GM11168 (cell line): ENCODE measurements at regions not wholly inside any gene's neighbourhood (a gene's known extent, or its start where the extent isn't known, plus 50 kb on each side); places are given as distances from the start of the nearest gene placed in this dataset.

ENCODE experiments used
- in situ Hi-C: fragments of 300-500 bp; cut with MboI; formaldehyde crosslinking; loops from one replicate; pipeline ENCODE4 v1.12.0; 2022; ENCODE audit warnings: low sequenced_read_pairs; ENCODE audit not compliant: unreplicated experiment

GRCh38 chr2:58907644-58908043 lies 666.5 kb upstream of the FANCL start:
- in situ Hi-C loops = no loop called here

GRCh38 chr2:58906081-58906645 lies 665.0 kb upstream of the FANCL start:
- in situ Hi-C loops = no loop called here

DNA sequence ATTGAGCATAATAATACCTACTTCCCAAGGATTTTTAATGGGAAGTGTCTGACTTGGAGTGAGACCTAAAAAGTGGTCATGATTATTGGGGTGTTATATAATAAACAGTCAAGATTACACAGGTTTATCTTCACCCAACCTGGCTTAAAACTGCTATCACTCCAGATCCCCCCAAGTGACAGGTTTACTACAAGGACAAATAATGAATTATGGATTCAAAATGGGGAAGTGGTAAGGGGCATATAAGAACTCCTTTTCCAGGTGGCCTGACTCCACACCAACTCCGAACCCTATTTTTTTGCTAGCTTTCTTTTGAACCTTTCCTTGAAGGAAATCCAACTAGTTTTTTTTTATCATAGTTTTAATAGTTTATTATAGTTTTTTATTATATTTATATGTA lies 663.0 kb upstream of the FANCL start:
- in situ Hi-C loops = no loop called here

DNA sequence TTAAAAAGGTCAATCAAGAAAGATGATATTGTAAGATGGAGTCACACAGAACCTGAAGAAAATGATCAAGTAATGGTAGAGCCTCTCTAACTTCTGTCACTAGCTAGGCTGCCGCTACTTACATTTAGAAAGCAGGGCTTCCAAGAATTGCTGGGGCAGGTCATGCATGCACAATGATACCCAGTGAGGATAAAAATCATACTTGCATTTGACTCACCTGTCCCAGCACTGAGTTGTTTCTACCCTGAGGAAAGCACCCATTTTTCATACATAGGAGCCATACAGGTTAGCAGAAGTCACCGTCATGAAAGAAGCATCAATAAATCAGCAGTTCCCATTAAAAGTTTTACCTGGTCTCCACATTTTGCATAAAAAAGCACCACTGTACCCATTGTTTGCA lies 662.3 kb upstream of the FANCL start:
- in situ Hi-C loops = no loop called here

DNA sequence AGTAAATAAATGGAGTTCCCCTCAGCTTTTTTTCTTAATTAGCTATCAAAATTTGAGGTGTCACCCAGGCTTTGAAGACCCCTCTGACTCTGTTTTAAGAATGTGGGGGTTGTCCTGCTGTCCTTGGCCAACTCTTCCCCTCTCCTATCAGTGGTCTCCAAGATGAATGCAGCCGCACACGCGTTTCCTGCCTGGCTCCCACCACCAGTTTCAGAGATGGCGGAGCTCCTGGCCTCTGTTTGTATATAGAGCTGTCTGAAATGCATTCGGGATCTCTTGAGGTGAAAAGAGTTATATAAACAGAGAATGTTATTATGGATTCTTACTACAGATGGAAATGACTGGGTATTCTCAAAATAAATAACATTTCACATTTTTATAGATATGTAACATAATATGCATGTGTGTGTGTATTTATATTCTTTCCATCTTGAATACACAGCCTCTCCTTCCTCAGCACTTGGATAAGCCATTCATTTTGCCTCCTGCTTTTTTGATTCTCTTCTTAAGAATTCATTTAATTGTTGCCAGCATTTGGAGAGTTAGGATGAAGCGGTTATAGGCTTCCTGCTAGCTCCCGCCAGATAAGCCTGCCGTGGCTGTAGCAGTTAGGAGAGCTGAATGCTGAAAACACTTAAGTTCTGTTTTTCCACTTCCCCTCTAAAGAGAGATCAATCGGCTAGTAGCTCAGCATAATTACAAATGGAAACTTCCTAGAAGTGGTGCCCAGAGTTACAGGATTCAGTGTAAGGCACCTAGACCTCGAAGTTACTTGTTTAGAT lies 659.3 kb upstream of the FANCL start:
- in situ Hi-C loops = no loop called here

GRCh38 chr2:58899692-58900091 lies 658.6 kb upstream of the FANCL start:
- in situ Hi-C loops = no loop called here

DNA sequence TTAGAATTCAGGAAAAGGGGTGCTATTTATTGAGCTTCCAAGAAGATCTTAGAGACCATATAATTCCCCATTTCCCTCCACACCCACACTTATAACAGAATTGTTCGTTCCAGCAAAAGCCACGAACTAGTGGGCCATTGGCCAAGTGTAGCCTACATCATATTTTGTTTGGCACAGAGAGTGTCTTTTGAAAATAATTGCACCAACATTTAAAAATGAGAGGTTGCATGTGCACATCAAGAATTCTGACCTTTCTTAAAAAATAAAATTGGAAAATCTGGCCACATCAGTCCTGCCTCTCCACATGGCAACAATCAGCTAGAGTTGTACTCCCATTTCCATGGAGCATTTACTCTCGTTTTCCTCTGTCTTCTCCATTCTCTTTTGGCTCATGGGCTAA lies 655.5 kb upstream of the FANCL start:
- in situ Hi-C loops = no loop called here

DNA sequence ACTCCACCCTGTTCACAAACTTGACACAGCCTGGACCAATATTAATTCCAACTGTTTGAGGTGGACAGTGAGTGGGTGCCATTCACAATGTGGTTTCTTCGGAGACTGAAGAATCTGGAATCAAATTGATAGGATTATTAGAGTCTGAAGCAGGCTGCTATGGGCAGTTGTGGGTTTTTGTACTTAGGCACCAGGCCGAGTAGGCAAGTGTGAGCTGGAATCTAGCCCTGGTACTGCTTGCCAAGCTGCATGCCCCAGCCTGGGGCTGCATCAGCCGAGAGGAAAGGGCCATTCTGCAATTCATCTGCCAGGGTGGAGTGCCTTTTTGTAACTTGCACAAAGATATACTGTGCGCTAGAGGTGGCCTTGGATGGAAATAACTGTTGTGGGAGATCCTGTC lies 654.7 kb upstream of the FANCL start:
- in situ Hi-C loops = no loop called here

DNA sequence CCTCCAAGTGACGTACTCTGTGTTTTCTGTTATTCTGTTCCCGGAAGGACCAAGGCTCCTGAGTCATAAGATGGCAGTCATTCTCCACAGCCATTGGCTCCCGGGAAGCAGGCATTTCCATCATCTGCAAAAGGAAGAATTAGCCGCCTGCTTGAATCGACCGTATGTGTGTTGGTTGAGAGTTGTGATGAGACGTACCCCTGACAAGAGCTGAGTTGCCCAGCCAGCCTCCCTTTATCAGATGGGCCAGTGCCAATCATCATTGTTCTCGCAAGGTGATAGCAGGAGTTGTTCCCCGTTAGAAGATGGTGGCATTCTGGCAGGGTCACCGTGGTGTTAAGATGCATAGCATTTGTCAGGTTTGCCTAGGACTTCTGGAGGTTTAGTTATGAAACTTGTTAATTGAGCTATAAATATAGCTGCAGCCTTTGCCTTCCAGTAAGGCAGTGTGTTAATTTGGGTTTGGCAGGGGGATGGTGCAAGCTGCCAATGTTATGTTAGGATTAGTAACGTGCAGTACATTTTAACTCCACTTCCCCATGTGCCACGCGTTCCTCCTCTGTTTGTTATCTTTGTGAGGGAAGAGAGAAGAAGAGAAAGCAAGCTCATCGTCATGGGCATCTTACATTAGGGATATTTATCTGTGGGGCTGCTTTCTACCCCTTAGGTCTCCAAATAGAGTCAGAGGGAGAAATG lies 652.7 kb upstream of the FANCL start:
- in situ Hi-C loops = no loop called here

DNA sequence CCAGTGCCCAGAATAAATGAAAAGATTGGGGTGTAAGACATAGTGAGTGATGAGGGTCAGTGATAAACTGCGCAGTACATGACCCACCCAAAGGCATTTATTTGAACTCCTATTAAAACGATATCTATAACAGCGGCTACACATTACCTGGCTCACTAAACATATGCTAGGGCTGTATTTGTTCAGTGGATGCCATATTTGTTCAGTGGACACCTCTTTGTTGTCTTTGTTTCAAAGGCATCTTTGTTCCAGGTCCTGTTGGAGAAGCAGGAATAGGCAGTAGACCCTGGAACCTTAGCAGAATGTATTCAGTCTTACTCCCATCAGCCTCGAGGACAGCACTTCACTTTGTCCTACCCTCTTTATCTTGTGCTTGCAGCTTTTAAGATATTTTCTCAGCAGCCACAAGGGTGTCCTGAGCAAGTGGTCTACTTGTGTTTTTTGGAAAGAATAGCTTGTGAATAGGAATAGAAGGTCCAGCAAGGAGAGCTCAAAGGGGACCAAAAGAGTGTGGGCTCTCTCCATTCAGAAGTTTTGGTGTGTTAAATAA lies 650.8 kb upstream of the FANCL start:
- in situ Hi-C loops = no loop called here

- in situ Hi-C loops = no loop called here
These were observed 649.9 kb upstream of the FANCL start for GRCh38 chr2:58890865-58891525.

DNA sequence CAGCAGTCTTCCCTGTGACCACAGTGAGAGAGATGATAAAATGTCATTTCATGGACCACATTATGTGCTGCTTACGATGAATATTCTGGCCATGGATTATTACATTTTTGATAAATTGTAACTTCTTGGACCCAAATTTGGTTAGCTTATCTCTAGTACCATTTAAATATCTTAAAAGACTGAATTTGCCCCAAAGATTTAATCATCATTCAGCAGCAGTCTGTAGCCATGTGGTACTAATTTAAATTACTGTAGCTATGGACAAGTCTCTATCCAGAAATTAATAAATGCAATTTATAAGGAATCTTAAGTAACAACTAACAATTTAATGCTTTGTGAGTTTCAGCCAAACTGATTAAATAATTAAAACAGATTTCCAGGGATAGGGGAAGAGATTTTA lies 644.9 kb upstream of the FANCL start:
- in situ Hi-C loops = no loop called here

GRCh38 chr2:58879834-58880233 lies 638.7 kb upstream of the FANCL start:
- in situ Hi-C loops = no loop called here

- in situ Hi-C loops = no loop called here
These were observed 637.7 kb upstream of the FANCL start for GRCh38 chr2:58878778-58879177.

- in situ Hi-C loops = no loop called here
These were observed 635.0 kb upstream of the FANCL start for GRCh38 chr2:58876126-58876525.

- in situ Hi-C loops = no loop called here
These were observed 634.3 kb upstream of the FANCL start for GRCh38 chr2:58875436-58875835.

DNA sequence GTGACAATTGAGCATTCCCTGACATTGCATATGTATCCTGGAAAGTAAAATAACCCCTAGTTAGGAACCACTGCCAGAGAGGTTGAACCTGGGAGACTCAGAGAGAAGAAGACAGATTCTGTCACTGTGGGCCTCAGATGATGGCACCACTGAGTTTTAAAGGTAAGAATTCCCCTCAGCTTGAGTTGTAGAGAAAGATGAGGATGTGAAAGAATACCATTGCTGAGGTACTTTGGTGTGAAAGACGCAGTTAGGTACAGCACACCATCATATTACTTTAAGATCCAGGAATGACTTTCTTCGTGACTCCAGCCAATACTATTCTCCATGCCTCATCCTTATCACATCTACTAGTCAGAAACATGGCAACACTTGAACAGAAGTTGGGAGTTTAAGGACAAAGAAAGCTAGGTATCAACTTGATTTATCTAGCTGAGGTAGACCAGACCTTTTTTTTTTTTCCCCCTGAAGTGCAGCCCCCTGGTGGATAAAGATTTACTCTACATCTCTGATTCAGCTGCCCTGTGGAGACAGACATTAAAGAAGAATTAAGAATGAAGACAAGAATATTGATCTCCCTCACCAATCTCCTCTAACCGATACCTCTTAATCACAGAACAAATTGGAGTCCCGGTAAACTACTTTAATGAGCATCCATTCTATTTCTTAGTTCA lies 630.5 kb upstream of the FANCL start:
- in situ Hi-C loops = no loop called here

DNA sequence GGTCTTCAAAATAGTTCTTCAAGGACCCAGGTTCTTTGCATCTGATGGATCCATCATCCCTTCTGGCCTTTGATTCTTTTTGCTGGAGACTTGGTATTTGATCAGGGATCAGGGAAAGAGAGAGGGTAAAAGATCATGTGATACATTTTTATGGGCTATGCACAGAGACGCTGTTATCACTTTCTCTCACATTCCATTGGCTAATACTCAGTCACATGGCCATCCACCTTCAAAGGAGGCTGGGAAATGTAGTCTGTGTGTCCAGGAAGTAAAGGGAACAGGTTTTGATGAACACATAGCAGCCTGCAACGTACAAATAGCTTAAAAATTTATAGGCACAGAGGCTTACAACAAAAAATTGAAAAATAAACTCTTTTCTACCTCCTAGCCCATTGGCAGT lies 629.6 kb upstream of the FANCL start:
- in situ Hi-C loops = no loop called here

DNA sequence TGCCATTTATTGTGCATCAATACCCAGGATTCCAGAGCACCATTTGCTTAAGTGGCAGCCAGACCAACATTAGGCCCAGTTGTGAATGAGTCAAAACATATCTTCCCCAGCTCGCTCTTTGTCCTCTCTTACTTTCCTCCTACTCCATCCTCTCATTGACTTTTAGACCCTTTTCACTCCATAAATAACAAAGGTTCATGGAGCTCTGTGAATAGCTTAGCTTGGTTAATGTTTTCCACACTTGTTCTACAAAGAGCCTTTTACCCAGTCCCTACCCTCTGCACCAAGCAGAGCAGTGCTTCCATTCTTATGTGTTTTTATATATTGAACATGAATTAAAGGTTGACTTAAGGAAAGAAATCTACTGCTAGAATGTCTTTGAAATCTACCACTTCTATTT lies 625.8 kb upstream of the FANCL start:
- in situ Hi-C loops = no loop called here

- in situ Hi-C loops = no loop called here
These were observed 625.4 kb upstream of the FANCL start for GRCh38 chr2:58866527-58866926.
